HL-60 (cell line): ENCODE measurements at regions not wholly inside any gene's neighbourhood (a gene's known extent, or its start where the extent isn't known, plus 50 kb on each side); places are given as distances from the start of the nearest gene placed in this dataset.

Experiments used
- POLR2AphosphoS5 ChIP-seq: IDR thresholded peaks from 2 replicates; pipeline ENCODE4 v1.6.1; 2012; ENCODE audit warnings: low read depth
- TF ChIP-seq, protein P1 (sequence below): IDR thresholded peaks from one replicate; pipeline ENCODE4 v1.5.1; 2011; ENCODE audit warnings: low read length, control low read depth, inconsistent platforms; ENCODE audit not compliant: insufficient read depth

DNA sequence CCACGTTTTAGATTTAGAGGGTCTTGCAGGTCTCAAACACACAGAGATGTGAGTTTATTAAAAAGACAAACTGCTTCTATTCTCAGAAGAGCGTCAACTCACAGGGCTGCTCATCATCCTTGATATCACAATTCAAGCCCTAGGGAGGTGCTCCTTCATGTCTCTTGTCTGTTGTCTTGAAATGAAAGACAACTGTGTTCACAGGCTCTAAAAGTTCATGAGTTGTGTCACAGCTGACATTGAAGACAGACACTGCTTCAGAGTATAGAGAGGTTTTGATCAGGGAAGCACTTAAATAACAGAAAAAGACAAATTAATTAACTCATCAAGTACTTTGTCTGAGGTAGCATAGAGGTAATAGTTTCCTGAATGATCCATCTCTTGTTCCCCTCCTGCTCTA lies 1917.6 kb upstream of the WWC1 start:
- TF ChIP-seq, protein P1, sequence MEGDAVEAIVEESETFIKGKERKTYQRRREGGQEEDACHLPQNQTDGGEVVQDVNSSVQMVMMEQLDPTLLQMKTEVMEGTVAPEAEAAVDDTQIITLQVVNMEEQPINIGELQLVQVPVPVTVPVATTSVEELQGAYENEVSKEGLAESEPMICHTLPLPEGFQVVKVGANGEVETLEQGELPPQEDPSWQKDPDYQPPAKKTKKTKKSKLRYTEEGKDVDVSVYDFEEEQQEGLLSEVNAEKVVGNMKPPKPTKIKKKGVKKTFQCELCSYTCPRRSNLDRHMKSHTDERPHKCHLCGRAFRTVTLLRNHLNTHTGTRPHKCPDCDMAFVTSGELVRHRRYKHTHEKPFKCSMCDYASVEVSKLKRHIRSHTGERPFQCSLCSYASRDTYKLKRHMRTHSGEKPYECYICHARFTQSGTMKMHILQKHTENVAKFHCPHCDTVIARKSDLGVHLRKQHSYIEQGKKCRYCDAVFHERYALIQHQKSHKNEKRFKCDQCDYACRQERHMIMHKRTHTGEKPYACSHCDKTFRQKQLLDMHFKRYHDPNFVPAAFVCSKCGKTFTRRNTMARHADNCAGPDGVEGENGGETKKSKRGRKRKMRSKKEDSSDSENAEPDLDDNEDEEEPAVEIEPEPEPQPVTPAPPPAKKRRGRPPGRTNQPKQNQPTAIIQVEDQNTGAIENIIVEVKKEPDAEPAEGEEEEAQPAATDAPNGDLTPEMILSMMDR: no peak
- TF ChIP-seq POLR2AphosphoS5: no peak
